Astrocyte (in vitro differentiated cells and primary cell): ENCODE measurements at regions not wholly inside any gene's neighbourhood (a gene's known extent, or its start where the extent isn't known, plus 50 kb on each side); places are given as distances from the start of the nearest gene placed in this dataset.

ENCODE experiments used
- DNase-seq: peaks from one replicate; pipeline ENCODE4 v3.0.0-alpha.2; 2010; ENCODE audit warnings: low read depth
- FAIRE-seq: peaks from 2 replicates; lab custom pipeline; 2011; peaks lifted over from hg19 to GRCh38; lab: Jason Lieb, UNC
- H2AFZ ChIP-seq: 2 replicates; pipeline ENCODE4 v1.6.0; 2012; ENCODE audit warnings: low read depth, low read length, inconsistent platforms
- H3K27ac ChIP-seq: 2 replicates; pipeline ENCODE4 v1.5.1; 2011; ENCODE audit warnings: low read depth, low read length, inconsistent platforms
- H3K27me3 ChIP-seq: 2 replicates; pipeline ENCODE4 v1.6.0; 2011; ENCODE audit warnings: low read length, inconsistent platforms; ENCODE audit not compliant: insufficient read depth
- H3K36me3 ChIP-seq: 2 replicates; pipeline ENCODE4 v1.5.1; 2011; ENCODE audit warnings: low read length, inconsistent platforms; ENCODE audit not compliant: insufficient read depth
- H3K4me1 ChIP-seq: 2 replicates; pipeline ENCODE4 v1.5.1; 2011; ENCODE audit warnings: low read length, inconsistent platforms; ENCODE audit not compliant: insufficient read depth
- H3K4me2 ChIP-seq: 2 replicates; pipeline ENCODE4 v1.6.0; 2012; ENCODE audit warnings: low read length, inconsistent platforms
- H3K4me3 ChIP-seq: 2 replicates; pipeline ENCODE4 v1.5.1; 2011; ENCODE audit warnings: low read depth, mild to moderate bottlenecking, low read length, inconsistent platforms; ENCODE audit not compliant: insufficient read depth
- H3K79me2 ChIP-seq: 2 replicates; pipeline ENCODE4 v1.6.0; 2012; ENCODE audit warnings: mild to moderate bottlenecking, low read length, inconsistent platforms; ENCODE audit not compliant: insufficient read depth
- H3K9ac ChIP-seq: 2 replicates; pipeline ENCODE4 v1.6.0; 2012; ENCODE audit warnings: mild to moderate bottlenecking, low read length, inconsistent platforms
- H3K9me3 ChIP-seq: 2 replicates; pipeline ENCODE4 v1.5.1; 2012; ENCODE audit warnings: low read depth, mild to moderate bottlenecking, low read length, inconsistent platforms; ENCODE audit not compliant: insufficient read depth
- H4K20me1 ChIP-seq: 2 replicates; pipeline ENCODE4 v1.6.0; 2012; ENCODE audit warnings: low read length, inconsistent platforms; ENCODE audit not compliant: insufficient read depth
- H3K27ac Mint-ChIP-seq: one replicate; pipeline ENCODE4 v1.8.0; 2021; ENCODE audit warnings: mild to moderate bottlenecking, mixed read lengths; ENCODE audit not compliant: unreplicated experiment
- H3K27me3 Mint-ChIP-seq: one replicate; pipeline ENCODE4 v1.8.0; 2021; ENCODE audit warnings: low read depth, mixed read lengths; ENCODE audit not compliant: unreplicated experiment
- H3K36me3 Mint-ChIP-seq: one replicate; pipeline ENCODE4 v1.8.0; 2021; ENCODE audit warnings: low read depth, mixed read lengths; ENCODE audit not compliant: unreplicated experiment
- H3K4me1 Mint-ChIP-seq: one replicate; pipeline ENCODE4 v1.8.0; 2021; ENCODE audit warnings: low read depth, mixed read lengths; ENCODE audit not compliant: unreplicated experiment
- H3K4me3 Mint-ChIP-seq: one replicate; pipeline ENCODE4 v1.8.0; 2021; ENCODE audit warnings: mild to moderate bottlenecking, moderate library complexity, mixed read lengths; ENCODE audit not compliant: unreplicated experiment
- H3K9me3 Mint-ChIP-seq: one replicate; pipeline ENCODE4 v1.8.0; 2021; ENCODE audit warnings: mild to moderate bottlenecking, mixed read lengths; ENCODE audit not compliant: unreplicated experiment
- CTCF ChIP-seq: IDR thresholded peaks from 2 replicates; pipeline ENCODE4 v1.5.1; 2011; ENCODE audit warnings: low read depth, mild to moderate bottlenecking, inconsistent platforms, low read length, moderate library complexity; ENCODE audit not compliant: insufficient read depth
- EZH2 ChIP-seq: IDR thresholded peaks from 2 replicates; pipeline ENCODE4 v1.6.1; 2012; ENCODE audit warnings: mild to moderate bottlenecking, low read length, inconsistent platforms; ENCODE audit not compliant: insufficient read depth

- Mint-ChIP-seq H3K36me3 (no peaks in the 10 kb centered on the region), H3K4me3 (no peak overlapping the region), H3K4me1 (no peaks in the 10 kb centered on the region), H3K27ac (no peak overlapping the region), H3K9me3 (no peaks in the 10 kb centered on the region), H3K27me3 (no peaks in the 10 kb centered on the region)
- Histone ChIP-seq H3K4me1 (no peaks in the 10 kb centered on the region), H3K27me3 (no peaks in the 10 kb centered on the region), H3K4me3 (no peak overlapping the region), H3K79me2 (no peaks in the 10 kb centered on the region), H3K4me2 (no peak overlapping the region), H3K9ac (no peak overlapping the region), H3K36me3 (no peaks in the 10 kb centered on the region), H3K9me3 (no peaks in the 10 kb centered on the region), H3K27ac (no peak overlapping the region), H2AFZ (no peak overlapping the region), H4K20me1 (no peaks in the 10 kb centered on the region)
- no peak for TF ChIP-seq EZH2
- TF ChIP-seq CTCF = no peak
- DNase-seq (no peak), FAIRE-seq (no peak)
Observed at GRCh38 chrX:46220822-46221221, 324.4 kb downstream of the ZNF674 start.

DNA sequence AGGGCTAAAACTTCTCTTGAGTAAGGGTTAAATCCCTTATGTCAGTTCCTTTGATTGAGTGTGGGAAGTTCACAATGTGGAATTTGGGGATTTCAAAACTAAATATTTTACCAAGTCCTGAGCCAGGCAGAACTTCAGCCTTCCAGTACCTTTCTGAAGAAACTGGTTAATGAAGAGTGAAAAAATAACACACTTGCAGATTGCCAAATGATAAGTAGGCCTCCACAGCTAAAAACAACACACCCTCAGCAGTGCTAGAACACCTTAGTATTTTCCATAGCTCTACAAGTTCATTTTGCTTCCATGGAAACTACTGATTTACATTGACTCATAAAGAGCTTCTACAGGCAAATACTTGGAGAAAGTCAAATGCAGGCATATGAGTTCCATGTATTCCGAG is 326.8 kb downstream of the ZNF674 start:
- Mint-ChIP-seq H3K36me3 (no peaks in the 10 kb centered on the region), H3K27ac (no peak overlapping the region), H3K4me1 (no peaks in the 10 kb centered on the region), H3K4me3 (no peak overlapping the region), H3K27me3 (no peaks in the 10 kb centered on the region), H3K9me3 (no peaks in the 10 kb centered on the region)
- TF ChIP-seq CTCF = no peak
- no peak for TF ChIP-seq EZH2
- H3K27ac ChIP-seq = no peak overlapping the region
- no peaks in the 10 kb centered on the region for H3K36me3 ChIP-seq
- H3K9me3 ChIP-seq = no peaks in the 10 kb centered on the region
- no peaks in the 10 kb centered on the region for H3K27me3 ChIP-seq
- no peak overlapping the region for H3K4me2 ChIP-seq
- H3K9ac ChIP-seq = no peak overlapping the region
- no peaks in the 10 kb centered on the region for H3K79me2 ChIP-seq
- H2AFZ ChIP-seq = no peak overlapping the region
- H3K4me1 ChIP-seq = no peaks in the 10 kb centered on the region
- FAIRE-seq (peak; percentile 78), DNase-seq (no peak)
- no peak overlapping the region for H3K4me3 ChIP-seq
- no peaks in the 10 kb centered on the region for H4K20me1 ChIP-seq

DNA sequence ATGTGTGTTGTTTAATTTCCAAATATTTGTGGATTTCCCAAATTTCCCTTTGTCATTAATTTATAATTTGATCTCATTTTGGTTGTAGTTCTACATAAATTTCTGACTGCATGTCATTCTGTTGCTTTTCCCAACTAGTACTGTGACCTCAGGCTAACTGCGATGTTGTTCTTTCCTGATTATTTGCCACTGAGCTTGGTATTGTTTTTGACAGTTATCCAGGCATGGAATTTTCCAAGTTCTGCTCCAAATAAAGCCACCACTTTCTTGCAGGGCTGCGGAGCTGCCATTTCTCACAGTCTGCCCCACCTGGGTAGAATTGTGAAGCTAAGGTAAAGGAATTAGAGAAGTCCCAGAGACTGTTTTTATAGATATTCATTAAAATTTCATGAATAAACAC is 328.8 kb downstream of the ZNF674 start:
- no peaks in the 10 kb centered on the region for H3K4me1 Mint-ChIP-seq
- H3K9me3 Mint-ChIP-seq = no peaks in the 10 kb centered on the region
- Histone ChIP-seq H3K36me3 (no peaks in the 10 kb centered on the region), H3K9ac (no peak overlapping the region), H3K4me3 (no peak overlapping the region), H2AFZ (no peak overlapping the region), H3K9me3 (no peaks in the 10 kb centered on the region), H3K27ac (no peak overlapping the region), H3K79me2 (no peaks in the 10 kb centered on the region), H3K27me3 (no peaks in the 10 kb centered on the region), H3K4me1 (no peaks in the 10 kb centered on the region), H4K20me1 (no peaks in the 10 kb centered on the region), H3K4me2 (no peak overlapping the region)
- H3K27me3 Mint-ChIP-seq = no peaks in the 10 kb centered on the region
- no peak overlapping the region for H3K27ac Mint-ChIP-seq
- FAIRE-seq = peak; percentile 23
- no peak for DNase-seq
- no peak overlapping the region for H3K4me3 Mint-ChIP-seq
- no peaks in the 10 kb centered on the region for H3K36me3 Mint-ChIP-seq
- TF ChIP-seq CTCF (no peak), EZH2 (no peak)
